HG02610 (cell line): ENCODE measurements at regions not wholly inside any gene's neighbourhood (a gene's known extent, or its start where the extent isn't known, plus 50 kb on each side); places are given as distances from the start of the nearest gene placed in this dataset.

Experiments used
- ATAC-seq: cut with Tn5 transposase; IDR thresholded peaks from one replicate; pipeline ENCODE4 v1.9.1; 2021; ENCODE audit warnings: mild to moderate bottlenecking, moderate library complexity; ENCODE audit not compliant: unreplicated experiment

- ATAC-seq = no peak
Observed at GRCh38 chr10:123518765-123519164, 147.4 kb upstream of the GPR26 start.

DNA sequence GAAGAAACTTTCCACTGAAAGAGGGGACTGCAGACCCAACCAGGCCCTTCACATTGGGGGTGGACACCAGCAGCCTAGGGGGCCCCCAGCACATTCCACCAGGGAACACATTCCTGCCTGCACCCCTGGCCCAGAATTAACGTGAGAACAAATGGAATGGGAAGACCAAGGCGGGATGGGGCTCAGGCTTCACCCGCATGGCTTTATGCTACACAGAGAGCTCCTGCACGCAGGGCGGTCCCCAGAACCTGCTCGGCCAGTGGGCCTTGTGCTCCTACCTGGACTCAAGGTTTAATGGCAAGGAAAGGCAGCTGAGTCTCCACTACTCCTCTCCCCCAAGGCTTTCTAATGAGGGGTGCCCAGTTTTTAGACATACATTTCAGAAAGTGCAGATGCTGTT, 146.3 kb upstream of the GPR26 start:
- no peak for ATAC-seq

GRCh38 chr10:123521076-123521475, 145.1 kb upstream of the GPR26 start:
- ATAC-seq = no peak

- no peak for ATAC-seq
Observed at GRCh38 chr10:123521556-123521955, 144.6 kb upstream of the GPR26 start.

- ATAC-seq = no peak
Observed at GRCh38 chr10:123522702-123523312, 143.3 kb upstream of the GPR26 start.

DNA sequence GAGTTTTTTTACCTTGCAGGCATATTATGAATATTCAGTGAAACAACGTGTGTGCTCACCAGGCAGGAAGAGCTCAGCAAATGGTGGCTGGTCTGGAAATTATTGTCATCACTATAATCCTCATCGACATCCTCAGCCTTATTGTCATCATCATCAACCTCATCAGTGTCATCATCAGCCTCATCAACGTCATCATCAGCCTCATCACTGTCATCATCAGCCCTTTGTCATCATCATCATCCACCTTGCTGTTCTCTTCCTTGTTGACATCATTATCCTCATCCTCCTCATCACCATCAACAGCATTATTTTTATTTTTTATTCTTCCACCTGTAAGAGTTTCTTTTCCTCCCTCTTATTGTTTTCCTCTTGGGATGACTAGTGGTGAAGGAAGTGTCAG, 142.3 kb upstream of the GPR26 start:
- ATAC-seq = no peak

DNA sequence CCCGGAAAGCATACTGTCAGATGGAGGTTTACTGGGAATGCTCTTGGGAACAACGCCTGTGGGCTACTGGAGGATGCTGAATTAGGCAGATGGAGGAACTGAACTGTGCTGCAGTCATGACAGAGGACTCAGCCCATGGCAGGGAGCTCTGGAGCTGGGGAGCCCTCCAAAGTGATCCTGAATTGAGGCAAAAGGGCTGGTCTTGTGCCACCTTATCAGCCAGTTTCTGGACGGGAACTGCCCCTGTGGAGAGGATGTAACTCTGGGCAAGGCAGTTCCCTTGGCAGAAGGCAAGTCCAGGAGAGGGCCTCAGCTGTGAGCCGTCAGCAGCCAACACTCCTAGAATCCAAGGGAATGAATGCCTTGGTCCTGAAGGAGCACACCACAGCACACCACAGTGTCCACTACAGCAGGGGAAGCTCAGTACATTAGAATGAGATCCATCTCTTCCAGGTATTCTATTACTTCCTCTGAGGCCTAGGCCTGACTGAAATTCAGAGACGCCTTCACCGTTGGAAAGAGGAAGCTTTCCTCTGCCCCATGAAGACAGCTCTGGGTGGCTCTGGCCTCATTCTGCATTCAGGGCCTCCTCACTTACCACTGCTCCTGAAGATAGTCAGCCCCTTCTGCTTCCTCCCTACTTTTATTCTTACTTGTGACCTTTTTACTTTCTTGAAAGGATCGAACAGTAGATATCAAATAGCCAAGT, 139.6 kb upstream of the GPR26 start:
- ATAC-seq = no peak

GRCh38 chr10:123527151-123527550, 139.0 kb upstream of the GPR26 start:
- no peak for ATAC-seq

DNA sequence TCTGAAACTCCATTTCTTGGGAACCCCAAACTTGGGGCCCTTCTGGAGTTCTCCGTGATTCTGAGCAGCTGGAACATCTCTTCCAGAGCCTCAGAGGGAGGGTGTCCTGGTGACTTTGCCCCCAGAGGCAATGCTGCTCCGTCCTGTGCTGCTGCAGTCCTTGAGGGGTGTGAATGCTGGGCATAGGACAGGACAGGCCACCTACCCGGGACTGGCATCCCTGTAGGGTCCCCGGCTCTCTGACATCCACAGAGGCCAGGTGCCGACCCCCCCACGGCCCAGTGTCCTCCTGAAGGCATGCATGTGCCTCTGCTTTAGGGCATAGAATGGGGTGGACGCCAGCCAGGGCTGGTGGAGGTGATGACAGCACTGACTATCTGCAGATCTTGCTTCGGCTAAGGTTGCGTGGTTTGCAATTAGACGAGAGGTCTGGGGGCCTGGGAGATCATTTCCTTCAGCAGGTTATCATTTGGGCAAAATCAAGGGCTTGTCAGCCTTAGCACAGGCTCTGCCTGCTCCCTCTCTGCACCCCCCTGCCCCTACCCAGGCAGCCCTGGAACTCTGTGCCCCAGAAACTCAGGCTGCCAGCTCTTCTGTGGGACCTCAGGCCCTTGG, 136.9 kb upstream of the GPR26 start:
- ATAC-seq = no peak

GRCh38 chr10:123530166-123530870, 135.8 kb upstream of the GPR26 start:
- no peak for ATAC-seq

DNA sequence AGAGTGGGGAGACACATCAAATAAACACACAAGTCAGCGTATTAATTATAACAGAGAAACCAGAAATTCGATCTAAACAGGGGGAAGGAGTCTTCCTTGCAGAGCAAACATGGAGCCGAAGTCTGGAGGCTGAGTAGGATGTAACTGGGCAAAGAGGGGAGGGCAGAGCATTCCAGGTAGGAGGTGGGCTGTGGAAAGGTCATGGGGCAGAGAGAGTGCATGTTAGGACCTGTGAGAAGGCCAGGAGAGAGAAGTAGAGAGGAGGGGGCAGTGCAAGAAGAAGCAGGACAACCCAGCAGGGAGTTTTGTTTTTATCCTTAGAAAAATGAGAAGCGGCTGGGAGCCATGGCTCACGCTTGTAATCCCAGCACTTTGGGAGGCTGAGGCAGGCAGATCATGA, 130.8 kb upstream of the GPR26 start:
- no peak for ATAC-seq

GRCh38 chr10:123536176-123536845, 129.8 kb upstream of the GPR26 start:
- no peak for ATAC-seq

- no peak for ATAC-seq
Observed at GRCh38 chr10:123537188-123537961, 128.8 kb upstream of the GPR26 start.

GRCh38 chr10:123538401-123539320, 127.5 kb upstream of the GPR26 start:
- no peak for ATAC-seq

DNA sequence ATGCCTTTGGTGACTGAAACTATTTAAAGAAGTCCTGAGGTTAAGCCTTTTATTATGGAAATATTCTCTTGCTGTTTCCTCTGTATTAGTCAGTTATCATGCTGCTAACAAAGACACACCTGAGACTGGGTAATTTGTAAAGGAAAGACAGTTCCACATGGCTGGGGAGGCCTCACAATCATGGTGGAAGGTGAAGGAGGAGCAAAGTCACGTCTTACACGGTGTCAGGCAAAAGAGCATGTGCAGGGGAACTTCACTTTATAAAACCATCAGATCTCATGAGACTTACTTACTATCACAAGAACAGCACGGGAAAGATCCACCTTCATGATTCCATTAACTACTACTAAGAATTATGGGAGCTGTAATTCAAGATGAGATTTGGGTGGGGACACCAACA, 121.2 kb upstream of the GPR26 start:
- ATAC-seq = no peak

DNA sequence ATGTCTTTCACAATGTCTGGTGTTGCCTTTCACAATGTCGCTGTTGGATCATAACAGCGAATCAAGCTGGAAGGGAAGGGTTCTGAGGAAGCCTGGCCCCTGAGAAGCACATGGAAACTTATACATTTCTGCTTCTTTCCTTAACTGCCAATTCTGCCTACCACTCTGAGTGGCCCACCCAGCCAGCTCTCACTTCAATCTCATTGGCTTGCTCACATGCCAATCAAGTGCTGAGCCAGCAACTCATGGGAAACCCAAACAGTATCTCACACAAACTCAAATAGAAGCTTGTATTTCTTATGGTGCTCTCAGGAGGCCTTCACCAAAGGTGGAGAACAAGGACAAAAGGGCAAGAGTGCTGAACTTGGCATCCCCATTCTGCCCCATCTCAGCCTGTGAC, 117.4 kb upstream of the GPR26 start:
- no peak for ATAC-seq

DNA sequence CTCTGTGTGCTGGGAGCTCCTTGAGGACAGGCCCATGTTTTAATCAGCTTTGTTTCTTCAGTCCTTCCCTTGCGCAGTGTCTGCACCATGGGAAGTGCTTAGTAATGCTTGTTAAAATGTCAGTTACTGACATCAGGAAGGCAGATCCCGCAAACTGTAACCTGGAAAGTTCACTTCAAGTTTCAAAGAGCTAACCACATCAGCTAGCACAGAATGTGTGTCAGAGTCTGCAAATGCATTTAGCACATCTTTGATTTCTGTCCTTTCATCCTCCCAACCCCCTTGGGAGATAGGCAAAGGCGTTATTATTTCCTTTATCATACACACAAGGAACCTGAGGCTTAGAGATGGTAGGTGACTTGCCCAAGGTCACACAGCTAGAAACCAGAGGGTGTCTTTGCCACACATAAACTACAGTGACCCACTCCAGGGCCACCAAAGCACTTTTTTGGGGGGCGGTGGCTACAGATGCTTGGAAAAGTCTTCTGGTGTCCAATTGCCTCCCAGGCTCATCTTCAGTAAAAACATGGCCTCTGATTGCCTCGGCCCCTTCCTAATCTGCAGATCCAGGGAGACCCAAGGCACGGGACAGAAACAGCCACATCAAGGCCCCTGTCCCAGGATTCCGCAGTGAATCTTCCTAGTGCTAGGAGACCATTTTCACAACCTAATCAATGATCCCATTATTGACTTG, 116.2 kb upstream of the GPR26 start:
- no peak for ATAC-seq

DNA sequence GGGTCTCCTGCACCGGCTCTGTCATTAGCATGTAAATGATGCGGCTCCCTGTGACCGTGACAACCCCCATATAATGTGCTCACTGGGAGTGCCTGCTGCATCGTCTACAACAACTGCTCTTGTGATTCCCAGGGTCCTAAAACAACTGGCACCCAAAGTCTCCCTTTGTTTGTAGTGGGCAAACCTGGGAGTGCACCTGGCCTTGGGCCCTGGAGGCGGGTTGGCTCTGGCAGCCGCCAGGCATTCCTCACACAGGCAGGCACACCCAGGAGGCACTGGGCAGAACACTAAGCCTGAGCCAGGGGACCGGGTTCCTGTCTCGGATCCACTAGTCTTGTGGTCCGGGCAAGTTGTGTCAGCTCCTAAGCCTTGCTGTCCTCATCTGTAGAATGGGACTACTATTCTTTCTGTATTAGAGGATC, 115.5 kb upstream of the GPR26 start:
- no peak for ATAC-seq

DNA sequence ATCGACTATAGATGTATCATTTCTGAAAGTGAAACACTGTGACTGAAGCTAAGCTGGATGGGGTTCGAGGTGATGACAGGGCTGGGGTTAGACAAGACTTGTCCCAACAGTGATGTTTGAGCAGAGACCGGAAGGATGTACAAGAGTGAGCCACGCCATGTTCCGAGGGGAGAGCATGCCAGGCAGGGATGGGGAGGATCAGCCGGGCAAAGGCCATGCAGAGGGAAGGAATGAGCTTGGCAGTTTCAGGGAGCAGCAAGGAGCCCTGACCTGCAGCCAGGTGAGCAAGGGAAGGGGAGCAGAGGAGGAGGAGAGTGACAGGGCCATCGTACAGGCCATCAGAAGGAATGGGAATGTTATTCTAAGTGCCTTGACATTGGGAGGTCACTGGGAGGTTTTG, 114.9 kb upstream of the GPR26 start:
- ATAC-seq = no peak
